Activated T-helper 1 cell treated with anti-CD3 and anti-CD28 coated beads, Interleukin-12 subunit alpha, Interleukin-12 subunit beta, Interleukin-2, Interleukin-4 antibody, amounts not matched to agents 30 ng/mL and 10 ng/mL and 1 ng/mL, durations not matched to agents 14 hours and 24 hours and 36 hours (primary cell): ENCODE measurements at regions not wholly inside any gene's neighbourhood (a gene's known extent, or its start where the extent isn't known, plus 50 kb on each side); places are given as distances from the start of the nearest gene placed in this dataset.

ENCODE experiments used
- DNase-seq: peaks from one replicate; pipeline ENCODE4 v3.0.0; 2021; ENCODE audit warnings: low spot score
- H3K27ac Mint-ChIP-seq: one replicate; pipeline ENCODE4 v1.8.0; 2021; ENCODE audit warnings: mild to moderate bottlenecking, mixed read lengths
- H3K27me3 Mint-ChIP-seq: one replicate; pipeline ENCODE4 v1.8.0; 2022; ENCODE audit warnings: mild to moderate bottlenecking, moderate library complexity, mixed read lengths; ENCODE audit not compliant: insufficient read depth
- H3K36me3 Mint-ChIP-seq: one replicate; pipeline ENCODE4 v1.8.0; 2021; ENCODE audit warnings: low read depth, mixed read lengths
- H3K4me1 Mint-ChIP-seq: one replicate; pipeline ENCODE4 v1.8.0; 2021; ENCODE audit warnings: low read depth, mixed read lengths
- H3K4me3 Mint-ChIP-seq: one replicate; pipeline ENCODE4 v1.8.0; 2021; ENCODE audit warnings: mild to moderate bottlenecking, moderate library complexity, mixed read lengths
- H3K9me3 Mint-ChIP-seq: one replicate; pipeline ENCODE4 v1.8.0; 2021; ENCODE audit warnings: mixed read lengths
- intact Hi-C: fragments of 100-400 bp; cut with micrococcal nuclease; formaldehyde crosslinking; loops from one replicate; pipeline ENCODE4 v1.15.1; 2024

DNA sequence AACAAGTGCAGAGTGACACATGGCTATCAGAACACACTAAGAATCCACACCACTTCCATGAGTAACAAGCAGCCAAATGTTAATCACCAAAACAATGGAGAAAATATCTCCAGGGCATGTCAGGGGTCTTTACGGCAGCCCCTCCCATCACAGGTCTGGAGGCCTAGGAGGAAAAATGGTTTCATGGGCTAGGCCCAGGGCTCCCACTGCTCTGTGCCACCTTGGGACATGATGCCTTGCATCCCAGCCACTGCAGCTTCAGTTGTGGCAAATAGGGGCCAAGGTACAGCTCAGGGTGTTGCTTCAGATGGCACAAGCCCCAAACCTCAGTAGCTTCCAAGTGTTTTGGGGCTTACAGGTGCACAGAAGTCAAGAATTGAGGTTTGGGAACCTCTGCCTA, 66.6 kb downstream of the NEURL3 start:
- no peak for DNase-seq
- intact Hi-C loops = no loop called here
- Mint-ChIP-seq H3K27ac (no peak overlapping the region), H3K4me3 (no peak overlapping the region), H3K9me3 (peaks cover 35% of the 10 kb centered on the region), H3K27me3 (peaks cover 8% of the 10 kb centered on the region), H3K36me3 (no peaks in the 10 kb centered on the region), H3K4me1 (no peaks in the 10 kb centered on the region)

DNA sequence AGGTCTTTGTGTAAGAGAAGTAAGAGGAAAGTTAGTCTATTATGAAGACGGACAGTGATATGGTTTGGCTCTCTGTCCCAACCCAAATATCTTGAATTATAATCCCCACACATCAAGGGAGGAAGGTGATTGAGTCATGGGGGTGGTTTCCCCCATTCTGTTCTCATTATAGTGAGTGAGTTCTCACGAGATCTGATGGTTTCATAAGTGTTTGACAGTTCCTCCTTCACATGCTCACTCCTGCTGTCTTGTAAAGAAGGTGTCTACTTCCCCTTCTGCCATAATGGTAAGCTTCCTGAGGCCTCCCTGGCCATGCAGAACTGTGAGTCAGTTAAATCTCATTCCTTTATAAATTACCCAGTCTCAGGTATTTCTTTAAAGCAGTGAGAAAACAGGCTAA, 67.6 kb downstream of the NEURL3 start:
- intact Hi-C loops = no loop called here
- peaks cover 6% of the 10 kb centered on the region for H3K27me3 Mint-ChIP-seq
- H3K4me3 Mint-ChIP-seq = no peak overlapping the region

DNA sequence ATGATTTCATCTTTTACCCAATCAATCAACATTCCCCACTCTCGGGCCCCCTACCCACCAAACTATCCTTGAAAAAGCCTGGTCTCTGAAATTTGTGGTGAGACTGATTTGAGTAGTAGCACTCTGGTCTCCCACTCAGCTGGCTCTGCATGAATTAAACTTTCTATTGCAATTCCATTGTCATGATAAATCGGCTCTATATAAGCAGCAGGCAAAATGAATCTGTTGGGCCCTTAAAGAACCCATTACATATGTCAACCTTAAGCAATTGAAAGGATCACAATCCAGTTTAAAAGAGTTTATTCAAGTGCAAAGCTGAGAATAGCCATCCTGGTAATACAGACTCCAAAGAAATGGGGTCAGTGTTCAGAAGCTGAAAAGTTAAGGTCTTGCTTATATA, 68.2 kb downstream of the NEURL3 start:
- Mint-ChIP-seq H3K27me3 (peaks cover 6% of the 10 kb centered on the region), H3K9me3 (peaks cover 30% of the 10 kb centered on the region), H3K4me1 (no peaks in the 10 kb centered on the region), H3K4me3 (no peak overlapping the region), H3K36me3 (no peaks in the 10 kb centered on the region), H3K27ac (no peak overlapping the region)
- DNase-seq = no peak
- intact Hi-C loops = no loop called here

More for the DNA sequence above, 67.6 kb downstream of the NEURL3 start:
- peaks cover 30% of the 10 kb centered on the region for H3K9me3 Mint-ChIP-seq
- H3K4me1 Mint-ChIP-seq = no peaks in the 10 kb centered on the region
- no peak overlapping the region for H3K27ac Mint-ChIP-seq
- H3K36me3 Mint-ChIP-seq = no peaks in the 10 kb centered on the region
- no peak for DNase-seq

DNA sequence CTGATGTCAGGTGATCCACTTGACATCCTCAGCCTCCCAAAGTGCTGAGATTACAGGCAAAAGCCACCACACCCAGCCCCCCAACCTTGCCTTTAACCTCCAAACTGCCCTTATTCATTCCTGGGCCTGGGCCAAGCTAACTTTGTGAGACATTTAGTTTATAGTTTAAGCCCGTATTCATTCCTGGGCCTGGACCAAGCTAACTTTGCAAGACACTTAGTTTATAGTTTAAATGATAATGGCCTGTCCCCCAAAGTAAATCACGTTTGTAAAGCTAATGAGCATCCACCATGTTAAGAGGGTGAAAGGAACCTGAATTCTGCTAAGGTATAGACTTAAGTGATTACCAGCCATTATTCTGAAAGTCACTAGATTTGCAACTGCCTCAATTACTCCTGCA, 68.7 kb downstream of the NEURL3 start:
- no peak overlapping the region for H3K4me3 Mint-ChIP-seq
- H3K27ac Mint-ChIP-seq = no peak overlapping the region
- DNase-seq = no peak
- intact Hi-C loops = no loop called here
- H3K4me1 Mint-ChIP-seq = no peaks in the 10 kb centered on the region
- no peaks in the 10 kb centered on the region for H3K36me3 Mint-ChIP-seq
- H3K27me3 Mint-ChIP-seq = peaks cover 6% of the 10 kb centered on the region
- peaks cover 31% of the 10 kb centered on the region for H3K9me3 Mint-ChIP-seq

DNA sequence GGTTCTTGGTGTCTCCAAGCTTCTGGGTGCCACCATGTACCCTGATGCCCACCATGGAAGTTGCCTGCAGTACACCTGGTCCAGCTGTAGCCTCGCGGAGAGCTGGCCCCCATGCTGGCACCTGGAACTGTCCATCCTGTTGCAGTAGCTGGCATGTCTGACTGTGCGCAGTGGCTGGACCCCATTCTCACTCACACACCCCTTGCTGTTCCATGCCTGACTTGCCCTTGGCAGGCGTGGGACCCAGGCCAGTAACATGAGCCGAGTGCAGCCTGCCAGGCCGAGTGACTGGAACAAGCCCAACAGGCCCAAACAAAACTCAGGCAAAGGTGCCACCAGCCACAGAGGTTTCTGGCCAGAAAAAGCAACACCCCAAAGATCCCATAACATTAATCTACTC, 73.8 kb downstream of the NEURL3 start:
- Mint-ChIP-seq H3K4me1 (peaks cover 9% of the 10 kb centered on the region), H3K27ac (no peak overlapping the region), H3K27me3 (peaks cover 3% of the 10 kb centered on the region), H3K9me3 (peaks cover 19% of the 10 kb centered on the region), H3K4me3 (no peak overlapping the region), H3K36me3 (no peaks in the 10 kb centered on the region)
- intact Hi-C loops = no loop called here
- no peak for DNase-seq

DNA sequence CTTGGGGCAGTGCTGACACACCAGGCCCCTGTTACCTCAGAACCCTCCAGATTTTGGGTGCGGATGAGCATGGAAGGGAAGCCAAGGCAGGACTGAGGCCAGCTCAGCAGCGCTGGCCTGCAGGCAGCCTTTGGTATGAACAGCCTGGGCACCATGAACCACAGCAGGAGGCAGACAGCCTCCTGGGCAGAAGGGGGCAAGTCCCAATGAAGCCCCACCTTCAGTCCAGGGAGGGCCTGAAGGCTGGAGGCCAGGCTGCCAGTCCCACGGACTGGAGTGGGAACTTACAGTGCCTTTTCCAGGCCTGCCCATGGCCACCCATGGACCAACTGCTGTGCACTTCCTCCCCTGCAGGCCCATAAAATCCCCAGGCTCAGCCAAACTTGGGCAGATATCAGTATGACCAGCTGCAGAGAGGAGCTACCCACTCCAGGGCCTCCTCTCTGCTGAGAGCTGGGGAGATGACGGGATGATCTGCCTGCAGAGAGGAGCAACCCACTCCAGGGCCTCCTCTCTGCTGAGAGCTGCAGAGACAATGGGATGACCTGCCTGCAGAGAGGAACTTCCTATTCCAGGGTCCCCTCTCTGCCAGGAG, 74.7 kb downstream of the NEURL3 start:
- intact Hi-C loops = no loop called here
- Mint-ChIP-seq H3K4me1 (peaks cover 9% of the 10 kb centered on the region), H3K4me3 (no peak overlapping the region), H3K36me3 (no peaks in the 10 kb centered on the region), H3K27ac (no peak overlapping the region), H3K27me3 (peaks cover 3% of the 10 kb centered on the region), H3K9me3 (peaks cover 23% of the 10 kb centered on the region)
- DNase-seq = no peak

DNA sequence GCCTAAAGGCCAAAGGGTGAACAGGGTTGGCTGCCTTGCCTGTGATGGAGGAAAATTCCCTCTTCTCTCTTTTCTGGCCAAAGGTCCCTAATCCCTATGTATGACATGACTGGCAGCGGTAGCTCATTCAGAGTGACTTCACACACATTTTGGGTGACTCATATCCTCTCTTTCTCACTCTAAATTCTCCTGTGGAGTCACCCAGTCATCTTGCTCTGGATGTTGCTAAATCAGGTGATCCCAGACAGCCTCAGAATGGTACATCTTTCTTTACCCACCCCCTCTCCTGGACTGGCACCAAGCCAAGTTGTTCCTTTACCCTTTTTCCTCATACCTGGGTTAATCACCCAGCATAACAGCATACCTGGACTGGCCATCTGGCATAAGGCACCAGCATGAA, 77.2 kb downstream of the NEURL3 start:
- Mint-ChIP-seq H3K27me3 (peaks cover 2% of the 10 kb centered on the region), H3K4me1 (peaks cover 9% of the 10 kb centered on the region), H3K27ac (peak overlapping the region; percentile 22), H3K9me3 (peaks cover 17% of the 10 kb centered on the region), H3K36me3 (no peaks in the 10 kb centered on the region), H3K4me3 (no peak overlapping the region)
- intact Hi-C loops = no loop called here
- DNase-seq = no peak

DNA sequence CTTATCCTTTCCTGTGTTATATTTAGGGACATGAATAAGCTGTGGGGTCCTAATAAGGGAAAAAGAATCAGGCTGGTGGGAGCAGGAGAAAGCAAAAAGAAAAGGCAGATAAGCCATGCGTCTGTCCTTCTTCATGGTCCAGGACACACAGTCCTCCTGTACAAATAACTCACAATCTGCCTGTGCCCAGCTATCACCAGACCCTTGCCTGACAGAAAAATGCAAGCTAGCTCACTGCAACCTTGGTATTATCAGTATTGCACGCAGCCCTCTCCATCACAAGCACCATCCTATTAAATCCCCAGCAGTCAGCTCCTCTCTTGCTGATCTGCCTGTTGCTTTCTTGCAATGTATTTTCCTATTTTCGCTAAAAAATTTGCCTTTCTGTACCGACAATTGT, 78.0 kb downstream of the NEURL3 start:
- H3K4me1 Mint-ChIP-seq = peaks cover 9% of the 10 kb centered on the region
- no peaks in the 10 kb centered on the region for H3K36me3 Mint-ChIP-seq
- H3K27me3 Mint-ChIP-seq = peaks cover 4% of the 10 kb centered on the region
- DNase-seq = no peak
- H3K27ac Mint-ChIP-seq = no peak overlapping the region
- no peak overlapping the region for H3K4me3 Mint-ChIP-seq
- intact Hi-C loops = no loop called here
- H3K9me3 Mint-ChIP-seq = peaks cover 17% of the 10 kb centered on the region

DNA sequence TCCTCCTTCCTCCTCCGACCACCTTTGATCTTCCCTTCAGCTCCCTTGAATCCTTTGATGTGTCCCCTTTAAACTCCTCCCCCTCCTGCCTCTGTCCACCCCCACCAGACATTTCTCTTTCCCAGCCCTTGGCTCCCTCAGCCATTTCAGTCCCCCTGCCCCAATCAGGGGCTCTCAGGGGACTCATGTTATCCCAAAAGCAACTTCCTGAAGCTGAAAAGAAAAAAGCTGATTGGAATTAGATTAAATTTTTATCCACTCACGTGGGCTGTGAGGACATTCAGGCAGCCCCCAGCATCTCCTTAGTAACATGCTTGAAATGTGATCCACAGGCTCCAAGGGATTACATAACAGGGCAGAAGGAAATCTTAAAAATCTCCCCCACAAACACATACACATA, 81.3 kb downstream of the NEURL3 start:
- intact Hi-C loops = no loop called here
- Mint-ChIP-seq H3K4me3 (no peak overlapping the region), H3K27ac (no peak overlapping the region), H3K9me3 (peaks cover 17% of the 10 kb centered on the region), H3K4me1 (peaks cover 9% of the 10 kb centered on the region), H3K27me3 (peaks cover 17% of the 10 kb centered on the region), H3K36me3 (no peaks in the 10 kb centered on the region)
- no peak for DNase-seq
